GM12872 (cell line): ENCODE measurements at regions not wholly inside any gene's neighbourhood (a gene's known extent, or its start where the extent isn't known, plus 50 kb on each side); places are given as distances from the start of the nearest gene placed in this dataset.

Source experiments
- CTCF ChIP-seq: IDR thresholded peaks from 3 replicates; pipeline ENCODE4 v1.5.1; 2011; ENCODE audit warnings: low read depth, mild to moderate bottlenecking, low read length, moderate library complexity; ENCODE audit not compliant: insufficient read depth

DNA sequence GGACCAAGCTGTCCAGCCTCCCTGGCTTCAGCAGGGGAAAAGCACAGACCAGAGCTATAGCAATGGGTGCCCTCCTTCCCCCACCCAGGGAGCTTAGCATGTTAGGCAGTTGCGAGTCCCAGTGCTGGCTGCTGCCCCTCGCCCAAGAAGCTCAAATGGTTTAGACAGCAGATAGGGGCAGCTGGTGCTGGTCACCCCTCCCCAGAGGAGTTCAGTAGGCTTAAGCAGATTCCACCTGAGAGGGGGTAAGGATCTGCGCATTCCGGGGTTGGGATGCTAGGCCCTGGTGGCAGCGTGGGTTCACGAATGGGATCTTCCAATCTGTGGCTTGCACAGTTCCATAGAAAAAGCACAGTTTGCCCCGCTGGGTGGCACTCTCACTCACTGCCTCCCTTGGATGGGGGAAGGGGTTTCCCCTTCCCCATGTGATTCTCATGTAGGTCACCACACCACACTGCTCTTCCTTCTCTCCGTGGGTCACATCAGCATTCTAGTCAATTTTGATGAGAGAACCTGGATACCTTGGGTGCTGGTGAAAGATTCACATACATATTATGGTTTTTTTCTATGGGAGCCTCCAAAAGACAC lies 665.6 kb downstream of the C12orf50 start:
- no peak for TF ChIP-seq CTCF

GRCh38 chr12:87349681-87350080 lies 679.5 kb downstream of the C12orf50 start:
- no peak for TF ChIP-seq CTCF

DNA sequence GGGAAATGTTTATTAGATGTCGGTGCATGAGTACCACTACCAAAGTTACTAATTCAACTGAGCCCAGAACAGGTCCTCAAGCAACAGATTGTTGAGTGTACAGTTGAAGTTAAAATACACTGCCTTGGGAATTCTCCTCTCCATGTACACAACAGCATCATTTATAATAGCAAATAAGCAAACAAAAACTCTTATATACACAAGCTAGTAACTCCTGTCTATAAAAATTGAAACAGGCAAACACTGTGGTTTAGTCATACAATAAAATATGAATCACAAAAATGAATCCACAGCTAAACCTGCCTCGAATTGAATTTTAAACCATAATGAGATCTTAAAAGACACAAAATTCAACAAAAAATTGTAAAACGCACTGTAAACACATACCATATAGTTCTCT lies 681.1 kb downstream of the C12orf50 start:
- no peak for TF ChIP-seq CTCF

DNA sequence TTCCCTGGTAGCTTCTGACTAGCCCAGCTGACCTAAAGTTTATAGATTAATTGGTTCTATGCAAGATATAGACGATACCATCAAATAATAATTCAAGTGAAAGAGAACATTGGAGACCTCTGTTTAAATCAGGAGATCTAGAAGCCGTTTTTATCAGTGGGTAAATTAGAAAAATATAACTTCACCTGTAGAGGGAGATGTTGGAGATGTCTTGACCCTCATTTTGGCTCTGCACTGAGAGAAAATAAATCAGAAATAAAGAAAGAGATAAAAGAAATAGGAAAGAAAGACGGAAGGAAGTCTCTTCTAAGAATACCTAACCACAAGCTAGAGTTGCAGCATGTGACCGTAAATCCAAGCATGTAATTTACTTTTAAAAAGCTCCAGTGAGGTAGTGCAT lies 684.5 kb downstream of the C12orf50 start:
- TF ChIP-seq CTCF: no peak

DNA sequence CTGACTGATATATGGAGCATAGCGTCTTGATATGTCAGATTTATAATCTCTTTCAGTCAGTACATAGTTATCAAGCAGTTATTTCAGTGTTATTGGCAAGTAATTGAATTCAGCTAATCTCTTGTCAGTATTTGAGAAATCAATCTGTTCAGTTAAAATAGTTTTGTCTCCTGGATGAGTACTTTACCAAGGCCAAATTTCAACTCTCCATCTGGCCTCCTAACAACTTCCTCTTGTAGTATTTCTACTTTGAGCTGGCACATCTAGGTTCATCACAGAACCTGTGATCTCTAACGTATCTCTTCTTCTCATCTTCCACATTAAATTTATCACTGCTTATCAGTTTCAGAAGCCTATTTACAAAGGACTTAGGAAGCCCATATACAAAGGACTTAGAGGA lies 690.5 kb downstream of the C12orf50 start:
- TF ChIP-seq CTCF: no peak

DNA sequence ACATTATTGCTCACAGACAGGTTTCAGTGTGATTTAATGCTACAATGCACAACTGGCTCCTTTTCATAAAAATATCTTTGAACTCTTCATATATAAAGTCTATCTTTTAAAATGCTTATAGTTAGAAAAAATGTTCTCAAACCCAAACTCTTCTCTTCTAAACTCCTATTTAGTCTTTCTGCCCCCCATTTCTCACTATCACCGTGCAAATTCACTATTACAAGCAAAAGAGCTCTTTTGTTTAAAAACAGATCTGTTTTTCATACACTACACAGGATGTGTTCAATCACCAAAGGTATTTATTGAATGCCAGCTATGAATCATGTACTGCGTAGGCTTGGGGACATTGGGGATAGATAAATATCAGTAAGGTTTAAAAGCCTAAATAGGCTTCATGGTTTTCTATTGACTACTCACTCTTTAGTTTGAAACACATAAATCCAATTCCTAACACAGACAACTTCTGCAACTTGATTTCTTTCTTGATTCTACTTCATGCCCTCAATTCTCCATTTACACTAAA lies 692.3 kb downstream of the C12orf50 start:
- no peak for TF ChIP-seq CTCF

DNA sequence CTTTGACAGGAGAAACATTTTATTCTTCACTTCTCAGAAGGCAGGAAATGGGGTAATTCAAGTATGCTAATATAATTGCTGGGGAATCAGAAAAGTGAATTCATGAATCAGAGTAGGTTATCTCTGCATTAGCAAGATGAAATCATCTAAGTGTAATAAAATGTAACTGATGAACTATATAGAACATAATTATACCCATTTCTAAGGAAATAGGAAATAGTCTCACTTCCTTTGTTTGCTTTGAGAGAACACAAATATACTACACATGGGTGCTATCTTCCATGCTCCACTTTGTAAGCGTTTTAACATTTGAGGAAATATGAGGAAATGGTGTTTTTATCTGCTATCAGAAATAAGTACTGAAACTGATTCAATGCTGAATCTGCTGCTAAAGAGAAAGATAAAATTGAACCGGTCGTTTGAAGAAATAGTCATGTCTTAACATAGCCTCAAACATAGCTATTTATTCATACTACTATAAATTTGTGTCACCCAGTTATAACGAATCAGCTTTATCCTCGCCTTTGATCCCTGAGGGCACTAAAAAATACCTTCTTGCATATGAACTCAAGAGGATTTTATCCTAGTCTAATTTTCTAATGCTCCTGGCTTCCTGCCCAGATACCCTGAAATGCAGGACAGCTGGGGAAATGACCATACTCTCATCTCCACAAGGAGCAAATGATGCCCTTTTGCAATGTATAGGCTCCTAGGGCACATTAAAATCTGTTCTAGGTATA lies 696.0 kb downstream of the C12orf50 start:
- TF ChIP-seq CTCF: no peak
